Stomach (tissue), 8 donors: ENCODE measurements at regions not wholly inside any gene's neighbourhood (a gene's known extent, or its start where the extent isn't known, plus 50 kb on each side); places are given as distances from the start of the nearest gene placed in this dataset.

Experiments used
- DNase-seq, 2 donors: peaks; one replicate each; pipeline versions ENCODE4 v3.0.0 to v3.0.0-alpha.2; 2013 to 2019
- H3K27ac ChIP-seq, 5 donors: fragments of 200-600 bp in 4 of 5; sonication (generic) in 4 of 5; one replicate each; pipeline ENCODE4 v1.5.1; 2013 to 2019; ENCODE audit warnings: mild to moderate bottlenecking in 1 of 5, moderate library complexity in 1 of 5
- H3K27me3 ChIP-seq, 3 donors: fragments of 200-600 bp; sonication (generic); one replicate each; pipeline ENCODE4 v1.5.1; 2017 to 2019; ENCODE audit warnings: mixed run types in 1 of 3
- H3K36me3 ChIP-seq, 4 donors: fragments of 200-600 bp; sonication (generic); 1 replicate in 3 of 4; 2 replicates in 1 of 4; pipeline ENCODE4 v1.5.1; 2016 to 2019
- H3K4me1 ChIP-seq, 4 donors: fragments of 200-600 bp; sonication (generic); one replicate each; pipeline ENCODE4 v1.5.1; 2016 to 2019
- H3K4me3 ChIP-seq, 4 donors: fragments of 200-600 bp; sonication (generic) in 3 of 4; one replicate each; pipeline ENCODE4 v1.5.1; 2016 to 2019; ENCODE audit warnings: mild to moderate bottlenecking in 1 of 4
- H3K9me3 ChIP-seq, 4 donors: fragments of 200-600 bp; sonication (generic); one replicate each; pipeline ENCODE4 v1.5.1; 2016 to 2019
- EP300 ChIP-seq: sonication (generic); formaldehyde crosslinking; IDR thresholded peaks from one replicate; pipeline ENCODE4 v1.6.1; 2017; ENCODE audit warnings: antibody characterized with exemption
- POLR2A ChIP-seq, 4 donors: fragments of 450-650 bp; IDR thresholded peaks; one replicate each; pipeline ENCODE4 v1.6.1; 2016; ENCODE audit warnings: antibody characterized with exemption in 4 of 4, control low read depth in 2 of 4, mild to moderate bottlenecking in 1 of 4, moderate library complexity in 1 of 4
- POLR2AphosphoS5 ChIP-seq, 3 donors: sonication (generic); formaldehyde crosslinking; IDR thresholded peaks; one replicate each; pipeline ENCODE4 v1.6.1; 2016; ENCODE audit warnings: antibody characterized with exemption in 3 of 3
- WGBS, 5 donors: extraction: QIAGEN DNeasy Blood & Tissue Kit in 3 of 5; methylation state at CpG; one replicate each; pipeline versions ENCODE4 v1.1.5 to v1.1.7; 2013 to 2018; 5-methylcytosine and 5-hydroxymethylcytosine counted together
- intact Hi-C: fragments of 100-400 bp; cut with DNase I; formaldehyde crosslinking; loops from one replicate; pipeline ENCODE4 v1.15.1; 2023; ENCODE audit warnings: low total_unique reads
- TF ChIP-seq, protein P1 (sequence below), 7 experiments: fragments of 450-650 bp in 4 of 7; fragments of 200-600 bp in 3 of 7; sonication (generic) in 3 of 7; IDR thresholded peaks; one replicate each; pipeline ENCODE4 v1.5.1; 2016 to 2019; ENCODE audit warnings: antibody characterized with exemption in 7 of 7, control low read depth in 2 of 7, mild to moderate bottlenecking in 1 of 7
- donor health status: healthy with polysubstance abuse.
- donor health status: Bipolar disorder and iron deficiency.
- donor health status: healthy.

DNA sequence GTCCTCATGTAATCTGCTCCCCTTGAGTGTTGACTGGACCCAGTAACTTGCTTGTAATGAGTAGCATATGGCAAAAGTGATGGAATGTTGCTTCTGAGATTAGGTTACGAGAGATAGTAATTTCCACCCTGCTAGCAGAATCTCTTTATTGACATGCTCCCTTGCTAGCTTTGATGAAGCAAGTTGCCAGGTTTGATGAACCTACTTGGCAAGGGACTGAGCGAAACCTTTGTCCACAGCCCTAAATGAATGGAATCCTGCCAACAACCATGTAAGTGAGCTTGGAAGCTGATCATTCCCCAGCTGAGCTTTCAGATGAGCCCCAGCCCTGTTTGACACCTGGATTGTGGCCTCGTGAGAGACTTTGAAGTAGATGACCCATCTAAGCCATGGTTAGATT lies 120.8 kb upstream of the PLXNC1 start:
- TF ChIP-seq POLR2A (IDR thresholded peaks at IDR 0.05), result no peak
- TF ChIP-seq, protein P1, sequence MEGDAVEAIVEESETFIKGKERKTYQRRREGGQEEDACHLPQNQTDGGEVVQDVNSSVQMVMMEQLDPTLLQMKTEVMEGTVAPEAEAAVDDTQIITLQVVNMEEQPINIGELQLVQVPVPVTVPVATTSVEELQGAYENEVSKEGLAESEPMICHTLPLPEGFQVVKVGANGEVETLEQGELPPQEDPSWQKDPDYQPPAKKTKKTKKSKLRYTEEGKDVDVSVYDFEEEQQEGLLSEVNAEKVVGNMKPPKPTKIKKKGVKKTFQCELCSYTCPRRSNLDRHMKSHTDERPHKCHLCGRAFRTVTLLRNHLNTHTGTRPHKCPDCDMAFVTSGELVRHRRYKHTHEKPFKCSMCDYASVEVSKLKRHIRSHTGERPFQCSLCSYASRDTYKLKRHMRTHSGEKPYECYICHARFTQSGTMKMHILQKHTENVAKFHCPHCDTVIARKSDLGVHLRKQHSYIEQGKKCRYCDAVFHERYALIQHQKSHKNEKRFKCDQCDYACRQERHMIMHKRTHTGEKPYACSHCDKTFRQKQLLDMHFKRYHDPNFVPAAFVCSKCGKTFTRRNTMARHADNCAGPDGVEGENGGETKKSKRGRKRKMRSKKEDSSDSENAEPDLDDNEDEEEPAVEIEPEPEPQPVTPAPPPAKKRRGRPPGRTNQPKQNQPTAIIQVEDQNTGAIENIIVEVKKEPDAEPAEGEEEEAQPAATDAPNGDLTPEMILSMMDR (IDR thresholded peaks at IDR 0.05), result no peak
- no peak for TF ChIP-seq EP300
- no peak for TF ChIP-seq POLR2AphosphoS5 (IDR thresholded peaks at IDR 0.05)
- peaks cover 3 to 15% (median 10%) of the 10 kb centered on the region in 4 donors for H3K9me3 ChIP-seq
- 56 to 75% (median 69%) methylated on average over 3 of the region's 3 CpGs for WGBS, 5 donors
- intact Hi-C loops, result no loop called here
- H3K4me3 ChIP-seq, result no peak overlapping the region
- no peaks in the 10 kb centered on the region for H3K4me1 ChIP-seq
- no peaks in the 10 kb centered on the region for H3K27me3 ChIP-seq
- DNase-seq, result no peak
- no peak overlapping the region for H3K27ac ChIP-seq
- no peaks in the 10 kb centered on the region for H3K36me3 ChIP-seq

DNA sequence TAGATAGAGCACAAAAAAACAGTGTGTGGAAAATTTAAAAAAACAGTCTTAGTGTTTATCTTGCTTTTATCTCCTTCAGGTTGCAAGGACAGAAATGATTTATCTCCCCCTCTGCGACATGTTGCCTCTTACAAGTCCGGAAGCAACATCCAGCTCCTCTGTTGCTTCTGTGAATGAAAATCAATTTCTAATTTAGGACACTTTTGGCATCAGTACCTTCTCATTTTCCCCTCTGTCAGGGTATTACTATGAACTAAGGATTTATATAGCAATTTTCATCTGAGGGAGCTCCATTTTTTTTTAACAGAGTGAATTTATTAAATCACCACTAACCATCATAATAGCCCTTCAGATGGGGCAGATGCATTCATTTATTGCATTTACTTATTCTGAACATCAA lies 116.6 kb upstream of the PLXNC1 start:
- Histone ChIP-seq H3K9me3 (peaks cover 0 to 18% (median 9%) of the 10 kb centered on the region in 4 donors), H3K36me3 (no peaks in the 10 kb centered on the region), H3K27ac (no peak overlapping the region), H3K4me3 (no peak overlapping the region), H3K4me1 (no peaks in the 10 kb centered on the region), H3K27me3 (no peaks in the 10 kb centered on the region)
- DNase-seq, result no peak
- no peak for TF ChIP-seq POLR2AphosphoS5 (IDR thresholded peaks at IDR 0.05)
- TF ChIP-seq, protein P1 (IDR thresholded peaks at IDR 0.05), result no peak
- TF ChIP-seq POLR2A (IDR thresholded peaks at IDR 0.05), result no peak
- no peak for TF ChIP-seq EP300
- intact Hi-C loops, result no loop called here
- WGBS, 5 donors, result 66 to 86% (median 73%) methylated on average over 2 of the region's 2 CpGs

DNA sequence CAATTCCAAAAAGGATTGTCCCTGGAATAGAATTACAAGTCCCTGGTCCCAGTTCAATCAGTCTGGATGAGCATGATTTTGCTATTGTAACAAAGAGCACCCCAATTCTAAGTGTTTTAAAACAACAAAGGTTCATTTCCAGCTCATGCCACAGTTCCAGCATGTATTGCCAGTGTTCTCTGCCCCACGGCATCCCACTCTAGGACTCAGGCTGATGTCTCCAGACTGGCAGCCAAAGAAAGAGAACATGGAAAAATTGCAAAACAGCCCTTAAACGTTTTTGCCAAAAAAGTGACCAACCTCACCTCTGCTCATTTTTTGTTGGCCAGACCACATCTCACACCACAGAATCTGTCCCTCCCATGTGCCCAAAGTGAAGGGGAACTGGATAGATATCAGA lies 116.0 kb upstream of the PLXNC1 start:
- H3K36me3 ChIP-seq, result no peaks in the 10 kb centered on the region
- no peak overlapping the region for H3K27ac ChIP-seq
- DNase-seq, result no peak
- no peaks in the 10 kb centered on the region for H3K4me1 ChIP-seq
- no peaks in the 10 kb centered on the region for H3K27me3 ChIP-seq
- peaks cover 0 to 18% (median 9%) of the 10 kb centered on the region in 4 donors for H3K9me3 ChIP-seq
- TF ChIP-seq, protein P1 (IDR thresholded peaks at IDR 0.05), result no peak
- TF ChIP-seq POLR2A (IDR thresholded peaks at IDR 0.05) (no peak), EP300 (no peak), POLR2AphosphoS5 (IDR thresholded peaks at IDR 0.05) (no peak)
- no peak overlapping the region for H3K4me3 ChIP-seq
- WGBS, 5 donors, result 60 to 82% (median 70%) methylated on average over 2 of the region's 2 CpGs
- intact Hi-C loops, result no loop called here

DNA sequence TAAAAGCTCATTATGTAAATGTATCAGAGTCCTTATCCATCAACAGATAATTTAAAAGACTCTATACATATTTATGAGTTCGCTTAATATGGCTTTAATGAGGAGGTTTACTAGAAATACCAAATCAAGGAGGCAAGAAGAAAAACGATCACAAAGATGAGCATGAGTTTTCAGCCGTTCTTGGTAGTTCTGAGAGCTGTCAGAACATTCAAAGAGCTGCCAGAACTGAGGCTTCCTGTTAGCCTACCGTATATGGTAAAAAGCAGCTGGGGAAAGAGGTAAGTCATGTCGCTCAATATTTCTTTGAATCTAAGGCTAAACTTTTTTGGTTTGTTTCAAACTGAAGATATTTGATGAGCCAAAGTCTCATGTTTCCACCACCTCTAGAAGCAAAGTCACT lies 115.3 kb upstream of the PLXNC1 start:
- Histone ChIP-seq H3K27ac (no peak overlapping the region), H3K36me3 (no peaks in the 10 kb centered on the region), H3K27me3 (no peaks in the 10 kb centered on the region), H3K4me3 (no peak overlapping the region), H3K9me3 (peaks cover 0 to 18% (median 9%) of the 10 kb centered on the region in 4 donors), H3K4me1 (no peaks in the 10 kb centered on the region)
- peak in 1 of 2 donors; percentile 17 for DNase-seq
- intact Hi-C loops, result no loop called here
- TF ChIP-seq, protein P1 (IDR thresholded peaks at IDR 0.05), result no peak
- TF ChIP-seq POLR2A (IDR thresholded peaks at IDR 0.05) (no peak), POLR2AphosphoS5 (IDR thresholded peaks at IDR 0.05) (no peak), EP300 (no peak)
- 63 to 70% (median 69%) methylated on average over 5 of the region's 5 CpGs for WGBS, 5 donors
